ENCODE measurements at regions not wholly inside any gene's neighbourhood (a gene's known extent, or its start where the extent isn't known, plus 50 kb on each side); places are given as distances from the start of the nearest gene placed in this dataset.
"Not testable (repeated sequence)": the region's sequence is repeated elsewhere in the genome, so short reads cannot be mapped to it uniquely, and the experiment has no call there.

DNA sequence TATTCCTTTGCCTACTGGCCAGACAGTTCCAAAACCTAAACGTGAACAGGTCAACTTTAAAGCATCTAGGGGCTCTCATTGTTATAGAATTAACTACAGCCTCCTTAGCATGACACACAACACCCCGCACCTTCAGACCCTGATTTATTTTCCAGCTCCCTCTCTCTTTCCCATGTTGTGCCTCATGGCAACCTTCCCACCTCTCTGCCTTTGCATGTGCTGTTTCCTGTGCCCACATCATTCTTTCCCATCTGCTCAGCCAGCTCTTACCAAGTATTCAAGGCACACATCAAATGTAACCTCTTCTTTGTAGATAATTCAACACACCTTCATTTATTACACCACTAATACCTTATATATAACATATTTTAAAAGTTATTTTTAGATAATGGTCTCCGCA lies 291.0 kb downstream of the COL12A1 start:
- ChIA-PET POLR2A (no interaction called here), CTCF (no interaction called here)
- DNase-seq = no peak
- no peak overlapping the region for H3K27ac Mint-ChIP-seq
- ATAC-seq = no peak
- H3K27me3 Mint-ChIP-seq = no peaks in the 10 kb centered on the region
- no peaks in the 10 kb centered on the region for H3K4me1 Mint-ChIP-seq
- no peaks in the 10 kb centered on the region for H3K9me3 Mint-ChIP-seq (ENCODE audit: low read depth)
- no peak overlapping the region for H3K4me3 Mint-ChIP-seq
- H3K36me3 Mint-ChIP-seq (ENCODE audit: low read depth) = no peaks in the 10 kb centered on the region
- intact Hi-C loops (cut with DNase I, micrococcal nuclease) = no loop called here

DNA sequence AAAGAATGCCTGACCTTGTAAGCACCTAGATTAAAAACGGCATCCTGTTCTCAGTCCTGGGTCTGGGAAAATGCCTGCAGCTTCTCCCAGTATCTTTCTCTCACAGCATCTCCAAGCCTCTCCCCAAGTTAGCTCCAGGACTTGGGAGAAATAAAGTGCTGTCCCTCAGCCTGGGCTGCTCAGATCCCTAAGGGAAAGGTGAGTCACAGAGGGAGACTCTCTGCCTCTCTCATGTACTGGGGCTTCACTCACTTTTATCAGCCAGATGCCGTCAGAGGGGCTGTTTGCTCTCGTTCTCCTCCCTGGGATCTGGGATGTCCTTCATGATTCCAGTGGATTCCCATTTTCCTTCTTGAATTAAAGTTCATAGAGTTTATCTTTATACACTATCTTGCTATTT lies 293.6 kb downstream of the COL12A1 start:
- no peaks in the 10 kb centered on the region for H3K9me3 Mint-ChIP-seq (ENCODE audit: low read depth)
- ChIA-PET CTCF (no interaction called here), POLR2A (no interaction called here)
- no peaks in the 10 kb centered on the region for H3K27me3 Mint-ChIP-seq
- no peak overlapping the region for H3K27ac Mint-ChIP-seq
- no peak overlapping the region for H3K4me3 Mint-ChIP-seq
- ATAC-seq (no peak), DNase-seq (no peak)
- no peaks in the 10 kb centered on the region for H3K4me1 Mint-ChIP-seq
- intact Hi-C loops (cut with DNase I, micrococcal nuclease) = no loop called here
- no peaks in the 10 kb centered on the region for H3K36me3 Mint-ChIP-seq (ENCODE audit: low read depth)

DNA sequence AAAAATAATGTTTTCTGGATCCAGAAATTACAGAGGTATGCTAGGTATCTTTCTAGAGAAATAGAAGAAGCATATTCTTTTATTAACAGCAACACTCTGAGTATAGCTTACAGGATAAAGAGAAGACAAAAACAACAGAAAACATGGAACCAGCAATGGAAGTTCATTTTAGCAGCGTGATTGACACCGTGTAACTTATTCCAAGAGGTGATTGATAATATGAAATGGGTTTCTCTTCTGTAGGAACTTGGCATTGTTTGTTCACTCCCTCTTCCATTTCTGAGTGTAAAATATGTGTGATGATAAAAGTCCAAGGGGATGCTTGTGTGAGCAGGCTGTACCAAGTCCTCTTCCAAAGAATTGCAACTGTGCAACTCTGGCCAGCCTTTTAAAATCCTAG lies 303.0 kb downstream of the COL12A1 start:
- CTCF ChIA-PET = no interaction called here
- Mint-ChIP-seq H3K4me3 (no peak overlapping the region), H3K36me3 (ENCODE audit: low read depth) (no peaks in the 10 kb centered on the region), H3K27ac (no peak overlapping the region), H3K4me1 (no peaks in the 10 kb centered on the region), H3K27me3 (no peaks in the 10 kb centered on the region), H3K9me3 (ENCODE audit: low read depth) (peaks cover 10% of the 10 kb centered on the region)
- ATAC-seq (no peak), DNase-seq (no peak)
- POLR2A ChIA-PET = no interaction called here
- intact Hi-C loops (cut with DNase I, micrococcal nuclease) = no loop called here

DNA sequence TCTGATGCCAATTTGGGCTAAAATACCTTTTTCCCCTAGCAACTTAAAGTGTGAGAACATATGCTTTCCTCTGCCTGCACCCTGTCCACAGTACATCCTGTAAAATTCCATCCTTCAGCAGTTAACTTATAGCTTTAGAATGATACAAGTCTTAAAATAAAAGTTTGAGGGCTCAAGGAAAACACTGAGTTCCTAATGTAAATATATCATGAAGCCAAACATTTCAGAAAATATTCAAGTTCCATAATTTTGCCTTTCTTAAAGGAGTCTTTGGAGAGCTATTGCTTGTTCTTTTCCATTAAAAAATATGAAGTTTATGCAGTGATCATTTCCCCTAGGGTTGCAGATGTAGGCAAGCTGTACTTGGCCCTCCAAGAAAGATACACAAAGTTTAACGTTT lies 303.8 kb downstream of the COL12A1 start:
- Mint-ChIP-seq H3K36me3 (ENCODE audit: low read depth) (no peaks in the 10 kb centered on the region), H3K9me3 (ENCODE audit: low read depth) (peaks cover 10% of the 10 kb centered on the region), H3K4me3 (no peak overlapping the region), H3K4me1 (no peaks in the 10 kb centered on the region), H3K27me3 (no peaks in the 10 kb centered on the region), H3K27ac (no peak overlapping the region)
- intact Hi-C loops (cut with DNase I, micrococcal nuclease) = no loop called here
- CTCF ChIA-PET = no interaction called here
- POLR2A ChIA-PET = no interaction called here
- no peak for DNase-seq
- no peak for ATAC-seq

DNA sequence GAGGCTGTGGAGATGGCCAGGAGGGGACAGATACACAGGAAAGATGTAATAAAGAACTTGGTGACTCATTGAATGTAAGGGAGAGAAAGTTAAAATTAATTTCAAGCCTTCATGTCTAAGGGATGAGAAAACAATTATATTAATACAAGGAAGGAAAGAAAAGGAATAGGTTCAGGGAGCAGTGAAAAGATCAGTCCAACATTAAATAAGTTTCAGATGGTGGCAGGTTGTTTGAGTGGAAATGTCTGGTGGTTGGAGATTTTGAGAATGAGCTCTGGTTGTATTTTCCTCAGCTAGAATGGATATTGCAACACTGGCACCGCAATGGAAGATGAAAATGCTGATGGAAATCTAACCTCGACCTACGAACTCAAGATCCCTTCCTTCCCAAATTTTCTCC lies 304.3 kb downstream of the COL12A1 start:
- no peaks in the 10 kb centered on the region for H3K36me3 Mint-ChIP-seq (ENCODE audit: low read depth)
- intact Hi-C loops (cut with DNase I, micrococcal nuclease) = no loop called here

DNA sequence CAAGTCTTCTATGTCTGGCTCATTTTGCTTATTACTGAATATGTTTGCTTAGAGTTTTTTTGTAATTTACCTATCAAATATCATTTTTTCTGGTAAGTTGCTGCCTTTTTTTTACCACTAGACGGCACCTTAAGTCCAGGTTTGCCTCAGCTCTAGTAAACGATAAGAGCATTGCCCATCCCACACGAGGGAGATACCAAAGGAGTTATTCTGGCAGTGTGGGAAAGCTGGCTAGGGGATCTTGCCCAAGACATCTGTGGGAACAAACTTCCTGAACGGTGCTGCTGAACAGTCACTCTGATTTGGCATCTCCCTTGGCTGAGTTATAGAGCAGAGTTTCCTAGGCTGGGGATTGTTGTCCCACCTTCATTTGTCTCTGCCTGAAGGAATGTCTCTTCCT lies 306.4 kb downstream of the COL12A1 start:
- Mint-ChIP-seq H3K27ac (no peak overlapping the region), H3K9me3 (ENCODE audit: low read depth) (peaks cover 7% of the 10 kb centered on the region), H3K4me3 (no peak overlapping the region), H3K36me3 (ENCODE audit: low read depth) (no peaks in the 10 kb centered on the region), H3K27me3 (no peaks in the 10 kb centered on the region), H3K4me1 (no peaks in the 10 kb centered on the region)
- ATAC-seq (no peak), DNase-seq (no peak)
- intact Hi-C loops (cut with DNase I, micrococcal nuclease) = no loop called here
- CTCF ChIA-PET = no interaction called here
- POLR2A ChIA-PET = no interaction called here

More for the DNA sequence above, 304.3 kb downstream of the COL12A1 start:
- no peaks in the 10 kb centered on the region for H3K27me3 Mint-ChIP-seq
- POLR2A ChIA-PET = no interaction called here
- H3K4me1 Mint-ChIP-seq = no peaks in the 10 kb centered on the region
- H3K27ac Mint-ChIP-seq = no peak overlapping the region
- peaks cover 9% of the 10 kb centered on the region for H3K9me3 Mint-ChIP-seq (ENCODE audit: low read depth)
- ATAC-seq (no peak), DNase-seq (no peak)
- H3K4me3 Mint-ChIP-seq = no peak overlapping the region
- CTCF ChIA-PET = no interaction called here

DNA sequence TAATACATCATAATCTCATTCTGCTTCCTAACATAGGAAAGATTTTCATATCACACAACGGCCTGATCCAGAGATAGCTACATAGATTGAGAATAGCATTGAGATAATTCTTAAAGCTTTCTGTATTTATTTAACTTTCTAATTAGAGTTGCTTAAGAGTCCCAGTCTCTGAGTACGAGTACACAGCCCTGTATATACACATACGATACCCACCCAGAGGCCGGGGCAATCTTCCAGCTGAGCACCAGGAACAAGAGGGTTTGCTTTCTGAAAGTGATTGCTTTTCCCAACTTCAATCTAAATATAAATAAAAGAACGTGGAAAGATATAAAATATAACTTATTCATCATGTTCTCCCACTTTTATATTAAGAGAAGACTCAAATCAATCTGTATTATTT lies 313.8 kb downstream of the COL12A1 start:
- Mint-ChIP-seq H3K27me3 (no peaks in the 10 kb centered on the region), H3K4me3 (no peak overlapping the region), H3K4me1 (no peaks in the 10 kb centered on the region), H3K27ac (no peak overlapping the region), H3K36me3 (ENCODE audit: low read depth) (no peaks in the 10 kb centered on the region), H3K9me3 (ENCODE audit: low read depth) (peaks cover 3% of the 10 kb centered on the region)
- intact Hi-C loops (cut with DNase I, micrococcal nuclease) = no loop called here
- ChIA-PET POLR2A (no interaction called here), CTCF (no interaction called here)
- ATAC-seq (no peak), DNase-seq (no peak)

DNA sequence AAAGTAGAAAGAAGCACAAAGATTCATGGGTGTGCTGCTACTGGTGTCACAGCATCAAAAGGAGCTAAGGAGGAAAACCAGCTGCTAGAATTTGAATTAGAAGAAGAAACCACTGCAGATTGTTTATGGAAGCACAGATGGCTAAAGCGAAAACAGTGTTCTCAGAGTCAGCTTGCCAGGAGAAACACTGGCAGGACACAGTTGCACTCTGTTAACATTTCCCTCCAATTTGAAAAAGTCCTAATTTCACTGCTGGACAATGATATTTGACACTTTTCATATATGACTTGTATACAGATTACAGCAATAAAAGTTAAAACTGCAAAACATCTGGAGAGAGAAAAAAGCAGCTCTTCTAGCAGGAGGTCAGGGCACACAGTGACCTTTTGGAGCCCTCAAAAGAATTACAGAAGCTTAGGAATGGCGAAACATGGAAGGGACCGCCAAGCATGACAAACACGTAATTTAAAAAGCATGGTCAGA lies 314.5 kb downstream of the COL12A1 start:
- Mint-ChIP-seq H3K27me3 (no peaks in the 10 kb centered on the region), H3K9me3 (ENCODE audit: low read depth) (peaks cover 3% of the 10 kb centered on the region), H3K27ac (no peak overlapping the region), H3K4me1 (no peaks in the 10 kb centered on the region), H3K36me3 (ENCODE audit: low read depth) (no peaks in the 10 kb centered on the region), H3K4me3 (no peak overlapping the region)
- ATAC-seq (no peak), DNase-seq (no peak)
- CTCF ChIA-PET = interaction anchor here (0.7 kb wide), 1 partner anchor 14 kb away, joined by 4 read pairs; no protein-coding TSS in a partner anchor
- intact Hi-C loops (cut with DNase I, micrococcal nuclease) = no loop called here
- POLR2A ChIA-PET = interaction anchor here (0.7 kb wide), 1 partner anchor 306 kb away, joined by 4 read pairs; no protein-coding TSS in a partner anchor

DNA sequence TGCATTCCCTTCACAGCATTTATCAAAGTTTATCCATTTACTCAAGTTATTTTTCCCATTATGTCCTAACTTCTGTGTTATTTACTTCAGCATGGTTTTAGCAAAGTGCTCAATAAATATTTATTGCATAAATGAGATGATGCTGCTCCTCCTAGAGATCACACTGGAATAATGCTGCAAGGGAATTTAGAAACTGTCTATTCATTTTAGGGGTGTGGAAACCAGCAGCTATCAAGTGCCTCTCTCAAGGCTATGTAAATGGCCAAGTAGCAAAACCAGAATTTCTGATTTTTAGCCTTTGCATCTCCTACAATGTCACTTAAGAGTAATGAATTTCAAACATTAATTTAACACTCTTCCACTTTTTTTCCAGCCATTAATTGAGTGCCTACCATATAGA lies 316.2 kb downstream of the COL12A1 start:
- no peak overlapping the region for H3K27ac Mint-ChIP-seq
- intact Hi-C loops (cut with DNase I, micrococcal nuclease) = no loop called here
- peaks cover 3% of the 10 kb centered on the region for H3K9me3 Mint-ChIP-seq (ENCODE audit: low read depth)
- no peaks in the 10 kb centered on the region for H3K36me3 Mint-ChIP-seq (ENCODE audit: low read depth)
- POLR2A ChIA-PET = no interaction called here
- DNase-seq (no peak), ATAC-seq (no peak)
- CTCF ChIA-PET = no interaction called here
- no peaks in the 10 kb centered on the region for H3K4me1 Mint-ChIP-seq
- no peak overlapping the region for H3K4me3 Mint-ChIP-seq
- no peaks in the 10 kb centered on the region for H3K27me3 Mint-ChIP-seq

DNA sequence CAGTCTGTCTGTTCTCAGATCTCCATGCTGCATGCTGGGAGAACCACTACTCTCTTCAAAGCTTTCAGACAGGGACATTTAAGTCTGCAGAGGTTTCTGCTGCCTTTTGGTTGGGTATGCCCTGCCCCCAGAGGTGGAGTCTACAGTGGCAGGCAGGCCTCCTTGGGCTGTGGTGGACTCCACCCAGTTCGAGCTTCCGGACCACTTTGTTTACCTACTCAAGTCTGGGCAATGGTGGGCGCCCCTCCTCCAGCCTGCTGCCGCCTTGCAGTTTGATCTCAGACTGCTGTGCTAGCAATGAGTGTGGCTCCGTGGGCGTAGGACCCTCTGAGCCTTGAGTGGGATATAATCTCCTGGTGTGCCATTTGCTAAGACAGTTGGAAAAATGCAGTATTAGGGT lies 317.1 kb downstream of the COL12A1 start:
- DNase-seq; H3K36me3 Mint-ChIP-seq (ENCODE audit: low read depth); POLR2A ChIA-PET; H3K4me1 Mint-ChIP-seq; H3K4me3 Mint-ChIP-seq; H3K9me3 Mint-ChIP-seq (ENCODE audit: low read depth); intact Hi-C loops (cut with DNase I, micrococcal nuclease); H3K27ac Mint-ChIP-seq; ATAC-seq; H3K27me3 Mint-ChIP-seq; CTCF ChIA-PET: not testable (repeated sequence)

DNA sequence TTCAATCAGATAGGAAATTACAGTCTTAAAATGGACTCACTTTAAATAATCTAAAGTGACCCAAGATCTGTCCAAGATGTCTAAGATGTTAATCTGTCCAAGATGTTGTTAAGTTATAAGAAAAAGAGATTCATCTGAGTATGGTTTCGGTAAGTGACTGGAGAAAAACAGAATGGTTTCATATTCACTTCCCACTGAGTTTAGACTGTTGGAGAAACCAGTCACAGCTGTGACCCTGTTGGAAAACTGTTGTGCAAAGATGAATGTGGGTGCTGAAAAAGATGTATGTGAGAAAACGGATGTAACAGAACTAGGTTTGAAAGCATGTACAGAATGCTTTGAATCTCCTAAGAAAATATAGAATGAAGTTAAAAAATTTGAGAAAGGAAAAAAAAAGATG lies 325.9 kb downstream of the COL12A1 start:
- H3K27me3 Mint-ChIP-seq = no peaks in the 10 kb centered on the region

DNA sequence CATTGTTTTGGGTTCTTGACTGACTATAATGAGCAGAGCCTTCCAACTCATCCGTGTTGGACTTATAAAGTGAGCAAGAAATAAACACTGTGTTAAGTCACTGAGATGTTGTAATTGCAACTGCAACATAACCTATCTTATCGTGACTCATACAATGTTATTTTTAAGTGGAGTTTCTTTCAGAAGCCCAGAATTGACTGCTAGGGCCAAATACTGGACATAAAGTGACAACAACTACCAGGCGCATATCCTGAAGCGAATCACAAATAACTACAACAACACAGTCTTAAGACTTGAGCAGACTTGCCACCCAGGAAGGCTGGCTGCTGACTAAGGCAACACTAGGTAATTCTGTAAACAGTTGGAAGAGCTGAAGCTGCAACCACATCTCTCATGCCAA lies 326.6 kb downstream of the COL12A1 start:
- intact Hi-C loops (cut with DNase I, micrococcal nuclease) = no loop called here
- ATAC-seq = no peak
- H3K27ac Mint-ChIP-seq = no peak overlapping the region
- no peaks in the 10 kb centered on the region for H3K4me1 Mint-ChIP-seq
- ChIA-PET CTCF (no interaction called here), POLR2A (no interaction called here)
- H3K4me3 Mint-ChIP-seq = no peak overlapping the region
- no peak for DNase-seq
- no peaks in the 10 kb centered on the region for H3K27me3 Mint-ChIP-seq
- no peaks in the 10 kb centered on the region for H3K36me3 Mint-ChIP-seq (ENCODE audit: low read depth)
- peaks cover 4% of the 10 kb centered on the region for H3K9me3 Mint-ChIP-seq (ENCODE audit: low read depth)

More for the DNA sequence above, 325.9 kb downstream of the COL12A1 start:
- DNase-seq (no peak), ATAC-seq (no peak)
- ChIA-PET CTCF (no interaction called here), POLR2A (no interaction called here)
- H3K4me1 Mint-ChIP-seq = no peaks in the 10 kb centered on the region
- H3K4me3 Mint-ChIP-seq = no peak overlapping the region
- H3K9me3 Mint-ChIP-seq (ENCODE audit: low read depth) = peaks cover 4% of the 10 kb centered on the region
- no peak overlapping the region for H3K27ac Mint-ChIP-seq
- H3K36me3 Mint-ChIP-seq (ENCODE audit: low read depth) = no peaks in the 10 kb centered on the region
- intact Hi-C loops (cut with DNase I, micrococcal nuclease) = no loop called here

DNA sequence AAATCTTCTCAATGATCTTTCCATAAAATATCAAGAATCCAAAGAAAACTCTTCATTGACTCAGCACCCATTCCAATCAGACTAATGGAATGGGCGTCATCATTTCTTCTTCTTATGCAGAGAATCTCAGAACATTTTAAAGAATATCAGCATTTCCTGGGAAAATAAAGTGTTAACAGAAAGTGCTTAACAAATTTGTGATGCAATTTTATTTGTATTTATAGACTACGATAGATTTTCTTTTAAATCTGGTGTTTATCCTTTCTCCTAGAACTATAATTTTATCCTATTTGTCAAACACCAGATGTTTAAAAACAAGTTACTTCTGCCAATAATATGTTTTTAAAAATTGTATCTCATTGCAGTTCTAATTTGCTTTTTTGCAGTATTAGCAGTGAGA lies 330.7 kb downstream of the COL12A1 start:
- CTCF ChIA-PET = no interaction called here
- no peaks in the 10 kb centered on the region for H3K4me1 Mint-ChIP-seq
- H3K9me3 Mint-ChIP-seq (ENCODE audit: low read depth) = peaks cover 5% of the 10 kb centered on the region
- no peak for DNase-seq
- POLR2A ChIA-PET = no interaction called here
- H3K36me3 Mint-ChIP-seq (ENCODE audit: low read depth) = no peaks in the 10 kb centered on the region
- H3K4me3 Mint-ChIP-seq = no peak overlapping the region
- no peaks in the 10 kb centered on the region for H3K27me3 Mint-ChIP-seq
- H3K27ac Mint-ChIP-seq = no peak overlapping the region
- intact Hi-C loops (cut with DNase I, micrococcal nuclease) = no loop called here
- no peak for ATAC-seq

Data from activated CD4-positive, alpha-beta T cell treated with anti-CD3 and anti-CD28 coated beads for 36 hours (primary cell).